CD4-positive, alpha-beta T cell treated with Interleukin-4 for 4 hours (primary cell): ENCODE measurements at regions not wholly inside any gene's neighbourhood (a gene's known extent, or its start where the extent isn't known, plus 50 kb on each side); places are given as distances from the start of the nearest gene placed in this dataset.

Source experiments
- DNase-seq: peaks from one replicate; pipeline ENCODE4 v3.0.0-alpha.2; 2020

GRCh38 chr1:228899421-228899956 lies 164.2 kb downstream of the RHOU start:
- no peak for DNase-seq

DNA sequence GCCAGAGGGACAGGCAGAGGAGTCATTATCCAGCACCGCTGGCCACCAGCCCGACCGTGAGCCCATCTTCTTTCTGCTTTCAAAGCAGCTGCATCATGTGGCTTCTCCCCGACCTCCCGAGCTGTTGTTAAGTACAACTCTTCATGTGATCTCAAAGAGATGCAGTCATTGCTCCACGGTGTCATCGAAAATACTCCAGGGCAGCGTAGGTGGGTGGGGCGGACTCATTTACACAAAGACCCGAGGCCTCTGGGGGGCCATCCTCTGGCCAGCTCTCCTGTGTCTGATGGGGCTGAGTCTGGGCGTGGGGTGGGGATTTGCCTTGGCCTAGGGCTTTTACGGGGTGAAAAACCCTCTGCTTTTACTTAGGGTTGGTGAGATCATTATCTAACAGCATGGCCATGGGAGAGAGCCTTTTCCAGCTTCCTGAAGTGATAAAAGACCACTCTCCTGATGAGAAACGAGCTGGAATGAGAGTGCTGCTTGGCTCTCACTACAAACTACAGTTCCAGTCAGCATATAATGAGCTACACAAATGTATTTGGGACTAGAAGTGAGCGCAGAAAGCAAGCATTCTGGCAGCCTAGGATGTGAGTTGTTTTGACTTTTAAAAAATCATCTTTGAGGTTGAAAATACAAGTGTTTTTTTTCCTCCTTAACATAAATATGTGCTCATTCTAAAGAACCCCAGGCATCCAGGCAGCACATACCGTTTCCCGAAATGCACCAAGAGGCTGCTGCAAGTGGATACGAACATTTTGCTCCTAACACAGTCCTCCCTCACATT lies 165.0 kb downstream of the RHOU start:
- no peak for DNase-seq

DNA sequence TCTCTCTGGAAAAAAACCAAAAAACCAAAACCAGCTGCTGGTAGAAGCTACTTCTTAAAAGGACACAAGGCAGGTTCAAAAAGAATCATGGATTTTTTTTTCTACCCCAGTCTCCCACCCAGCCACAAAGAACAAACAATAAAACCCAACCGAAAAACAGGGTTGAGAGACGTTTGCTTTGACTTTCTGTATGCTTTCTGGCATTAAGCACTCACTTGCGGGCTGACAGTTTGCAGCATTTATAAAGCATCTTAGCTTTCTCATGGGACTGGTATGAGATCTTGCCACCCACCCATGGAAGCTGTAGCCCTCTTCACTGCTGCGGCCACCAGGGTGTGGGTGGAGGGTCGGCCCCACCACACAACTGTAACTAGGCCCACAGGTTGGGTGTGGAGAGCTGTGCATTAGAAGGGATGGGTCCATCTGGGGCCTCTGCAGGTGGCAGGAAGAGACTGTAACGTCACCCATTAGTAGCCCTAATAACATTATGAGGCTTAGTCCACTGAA lies 165.7 kb downstream of the RHOU start:
- no peak for DNase-seq

GRCh38 chr1:228901936-228902681 lies 166.8 kb downstream of the RHOU start:
- DNase-seq, result no peak

- DNase-seq, result no peak
These were observed 167.6 kb downstream of the RHOU start for GRCh38 chr1:228902781-228903433.

DNA sequence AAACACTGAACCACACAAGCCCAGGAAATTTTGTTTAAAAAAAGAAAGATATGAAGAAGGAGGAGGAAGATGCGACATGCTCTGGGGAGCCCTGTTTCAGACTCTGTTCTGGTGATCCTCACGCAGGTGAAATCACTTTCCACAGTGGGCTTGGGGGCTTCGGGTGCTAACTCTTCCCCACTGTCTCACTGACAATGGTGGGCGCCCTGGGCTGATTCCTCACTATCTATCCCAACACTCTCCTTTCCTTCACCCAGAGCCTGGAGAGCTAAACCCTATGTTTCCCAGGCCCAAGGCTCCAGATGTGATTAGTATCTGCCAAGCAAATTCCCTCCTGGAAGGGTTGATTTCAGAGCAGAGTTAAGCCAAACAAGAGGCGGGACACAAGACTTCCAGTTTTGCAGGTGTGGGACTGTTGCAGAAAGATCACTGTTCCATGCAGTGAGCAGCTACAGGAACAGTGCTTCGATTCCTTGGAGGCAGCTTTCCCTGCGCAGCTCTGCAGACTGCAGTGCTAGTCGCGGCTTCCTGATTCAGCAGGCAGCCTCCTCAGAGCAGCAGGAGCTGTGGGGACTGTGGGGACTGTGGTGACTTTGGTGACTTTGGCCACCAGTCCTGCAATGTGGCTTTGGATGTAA lies 168.3 kb downstream of the RHOU start:
- DNase-seq, result no peak

DNA sequence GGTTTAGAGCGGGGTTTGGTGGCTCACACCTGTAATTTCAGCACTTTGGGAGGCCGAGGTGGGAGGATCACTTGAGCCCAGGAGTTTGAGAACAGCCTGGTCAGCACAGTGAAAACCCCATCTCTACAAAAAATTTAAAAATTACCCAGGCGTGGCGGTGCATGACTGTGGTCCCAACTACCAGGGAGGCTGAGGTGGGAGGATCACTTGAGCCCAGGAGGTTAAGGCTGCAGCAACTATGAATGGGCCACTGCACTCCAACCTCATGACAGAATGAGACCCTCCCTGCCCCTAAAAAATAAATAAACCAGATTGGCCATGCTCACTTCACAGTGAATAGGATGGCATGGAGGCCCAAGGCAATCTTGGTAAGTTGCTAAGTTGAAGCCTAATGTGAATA lies 168.9 kb downstream of the RHOU start:
- no peak for DNase-seq

- DNase-seq, result no peak
These were observed 170.4 kb downstream of the RHOU start for GRCh38 chr1:228905701-228906101.

DNA sequence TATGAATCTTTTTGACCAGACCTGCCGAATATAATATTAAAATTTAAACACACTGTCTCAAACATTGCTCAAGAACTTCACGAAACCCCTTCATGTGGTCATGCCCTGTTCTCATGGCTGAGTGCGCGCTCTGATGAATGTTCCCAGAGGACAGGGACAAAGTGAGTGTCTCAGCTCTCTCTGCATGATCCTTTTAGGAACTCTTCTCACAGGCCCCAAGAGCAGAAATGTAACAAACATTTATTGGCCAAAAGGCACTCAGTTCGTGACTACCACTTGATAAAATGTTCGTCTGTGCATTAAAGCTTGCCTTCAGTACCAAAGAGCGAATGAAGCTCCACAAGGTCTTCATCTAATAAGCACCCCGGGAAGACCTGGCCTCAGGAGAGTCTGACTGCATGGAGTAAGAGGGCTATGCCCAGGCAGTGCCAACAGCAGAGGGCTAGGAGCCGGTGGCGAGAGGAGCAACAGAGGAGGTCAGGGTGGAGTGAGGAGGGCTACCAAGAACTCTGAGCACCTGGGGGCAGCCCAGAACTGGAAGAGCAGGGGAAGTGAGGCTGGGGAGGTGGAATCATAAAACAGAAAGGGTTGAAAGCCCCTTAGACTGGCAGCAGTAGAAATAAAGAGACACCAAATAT lies 171.1 kb downstream of the RHOU start:
- DNase-seq, result no peak

DNA sequence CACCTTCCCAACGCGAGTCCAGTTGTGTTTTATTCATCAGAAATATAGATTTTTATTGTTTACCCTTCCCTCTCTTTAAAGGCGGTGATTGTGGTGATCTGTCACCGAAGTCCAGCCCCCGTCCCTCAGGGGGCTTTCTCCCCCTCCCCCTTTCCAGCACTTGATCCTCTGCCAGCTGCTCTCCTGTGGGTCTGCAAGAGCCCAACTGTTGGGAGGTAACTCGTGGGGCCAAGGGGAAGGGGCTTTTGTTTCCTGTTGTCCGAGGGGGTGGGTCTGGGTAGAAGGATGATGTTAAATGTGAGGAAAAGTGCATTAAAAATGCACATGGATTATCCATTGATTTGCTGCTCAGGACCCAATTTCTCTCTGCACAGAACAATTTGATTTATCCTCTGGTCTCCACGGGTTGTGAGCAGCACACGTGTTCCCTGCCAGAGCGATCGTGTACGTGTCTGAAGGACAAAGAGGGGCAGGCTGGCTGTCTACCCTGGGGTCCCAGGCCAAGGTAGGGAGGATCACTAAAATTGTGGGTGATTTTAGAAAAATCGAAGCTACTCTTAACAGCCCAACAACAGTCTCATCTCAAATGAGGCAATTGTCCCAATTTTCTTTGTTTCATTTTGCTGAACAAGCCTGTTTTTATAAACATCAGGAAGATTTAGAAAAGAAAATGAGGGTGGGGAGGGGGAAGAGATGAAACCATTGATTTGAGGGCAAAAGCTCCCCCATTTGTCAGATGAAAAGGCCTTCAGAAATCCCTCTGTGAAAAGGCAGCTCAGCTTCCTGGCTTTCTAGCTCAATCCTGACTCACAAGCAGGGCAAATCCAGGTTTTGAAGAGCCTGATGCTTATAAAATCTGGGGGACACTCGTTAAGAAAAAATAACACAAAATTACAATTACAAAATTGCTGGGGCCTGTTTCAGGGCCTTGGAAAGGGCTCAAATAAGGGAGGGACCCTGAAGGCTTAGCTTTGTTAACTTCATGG lies 176.2 kb downstream of the RHOU start:
- DNase-seq, result no peak

DNA sequence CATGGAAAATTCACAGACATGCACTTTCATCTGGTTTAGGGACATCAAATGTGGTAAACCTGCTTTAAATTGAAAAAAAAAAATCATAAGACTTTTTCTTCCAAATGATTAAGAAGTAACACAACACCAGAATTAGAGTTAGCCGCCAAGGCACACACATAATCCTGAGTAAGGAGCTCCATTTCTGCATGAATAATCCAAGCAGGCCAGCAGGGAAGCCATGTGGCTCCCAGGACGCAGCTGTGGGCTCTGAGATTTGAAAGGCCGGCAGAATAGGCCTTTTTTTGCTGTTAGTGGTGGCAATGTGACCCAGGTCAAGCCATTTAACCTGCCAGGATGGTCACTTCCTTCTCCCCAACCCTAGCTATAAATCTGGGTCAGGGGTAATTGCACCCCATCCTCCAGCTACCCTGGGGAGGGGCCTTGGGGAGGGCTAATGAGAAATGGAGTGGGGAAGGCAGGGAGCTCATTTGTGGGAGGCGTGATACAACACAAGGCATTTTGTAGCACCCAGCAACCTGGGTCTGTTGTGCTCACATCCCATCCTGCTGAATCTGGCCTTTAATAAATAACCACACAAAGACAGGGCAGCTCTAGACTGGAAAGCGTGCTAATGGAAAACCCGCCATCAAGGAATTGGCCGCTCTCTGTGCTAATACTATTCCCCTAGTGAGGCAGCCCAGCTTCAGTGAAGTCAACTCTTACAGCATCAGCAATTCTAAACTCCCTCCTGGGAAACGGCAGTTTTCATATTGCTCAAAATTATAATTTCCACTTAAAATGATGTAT lies 178.5 kb downstream of the RHOU start:
- no peak for DNase-seq

DNA sequence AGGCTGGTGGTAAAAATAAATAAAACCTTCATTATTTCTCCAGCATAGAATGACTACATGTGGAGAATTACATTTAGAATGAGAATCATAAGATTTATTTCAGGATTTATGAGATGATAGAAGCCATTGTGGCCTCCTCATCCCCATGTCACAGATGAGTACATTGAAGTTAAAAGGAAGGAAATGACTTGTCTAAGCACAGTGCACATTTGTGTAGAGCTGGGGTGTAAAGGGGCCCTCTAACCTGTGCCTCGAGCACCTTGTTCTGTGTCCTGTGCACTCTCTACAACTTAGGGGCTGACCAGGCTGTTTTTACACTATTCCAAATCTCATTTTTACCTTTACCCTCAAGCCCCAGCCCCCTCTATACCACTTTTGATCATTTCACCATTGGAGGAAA lies 179.4 kb downstream of the RHOU start:
- no peak for DNase-seq

- no peak for DNase-seq
These were observed 182.1 kb downstream of the RHOU start for GRCh38 chr1:228917342-228917741.

DNA sequence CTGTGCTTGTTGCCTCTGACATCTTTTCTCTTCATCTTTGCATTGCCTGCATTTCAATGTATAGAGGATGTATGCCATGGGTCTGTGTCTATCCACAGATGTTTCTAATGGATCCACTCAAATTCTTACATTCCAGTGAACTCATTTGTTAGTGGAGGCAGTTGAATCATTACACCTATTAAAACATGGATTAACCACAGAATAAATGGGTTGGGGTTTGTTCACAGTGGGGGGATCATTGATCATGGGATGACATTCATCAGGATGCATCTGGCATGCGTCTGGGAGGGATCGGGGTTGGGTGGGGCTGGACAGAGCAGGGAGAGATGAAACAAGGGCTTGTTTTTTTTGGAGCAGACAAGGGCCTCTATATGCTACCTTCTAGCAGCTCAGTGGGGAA lies 182.5 kb downstream of the RHOU start:
- DNase-seq, result no peak

GRCh38 chr1:228918335-228918734 lies 183.1 kb downstream of the RHOU start:
- no peak for DNase-seq

DNA sequence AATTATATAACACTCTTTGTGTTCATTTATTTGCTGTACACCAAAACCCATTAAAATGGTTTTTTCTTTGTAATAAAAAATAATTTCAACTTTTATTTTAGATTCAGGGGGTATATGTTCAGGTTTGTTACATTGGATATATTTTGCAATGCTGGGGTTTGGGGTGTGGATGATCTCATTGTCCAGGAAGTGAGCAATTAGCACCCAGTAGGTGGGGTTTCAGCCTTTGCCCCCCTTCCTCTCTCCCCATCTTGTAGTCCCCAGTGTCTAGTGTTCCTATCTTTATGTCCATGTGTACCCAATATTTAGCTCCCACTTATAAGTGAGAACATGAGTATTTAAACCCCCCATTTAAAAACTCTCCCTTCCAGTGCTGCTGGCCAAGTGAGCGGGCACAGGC lies 184.6 kb downstream of the RHOU start:
- DNase-seq, result no peak

DNA sequence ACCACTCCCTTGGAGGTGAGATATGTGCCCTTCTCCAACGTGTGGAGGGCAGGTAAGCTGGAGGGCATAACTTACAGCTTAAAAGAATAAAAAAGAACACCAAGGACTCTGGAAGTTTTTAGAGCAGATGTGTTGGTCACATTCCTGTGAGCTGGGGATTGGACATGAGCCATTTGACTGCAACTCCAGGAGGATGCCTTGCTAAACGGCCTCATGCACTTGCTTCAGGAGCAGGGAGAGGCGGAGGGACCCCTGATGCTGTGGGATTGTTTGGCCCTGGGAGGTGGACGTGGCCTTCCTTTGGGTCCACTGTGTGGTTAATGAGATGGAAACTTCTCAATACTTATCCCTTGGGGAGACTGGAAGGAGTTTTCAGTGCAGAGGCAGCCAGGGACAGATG lies 185.6 kb downstream of the RHOU start:
- no peak for DNase-seq

GRCh38 chr1:228921481-228921880 lies 186.2 kb downstream of the RHOU start:
- DNase-seq, result peak; percentile 9

DNA sequence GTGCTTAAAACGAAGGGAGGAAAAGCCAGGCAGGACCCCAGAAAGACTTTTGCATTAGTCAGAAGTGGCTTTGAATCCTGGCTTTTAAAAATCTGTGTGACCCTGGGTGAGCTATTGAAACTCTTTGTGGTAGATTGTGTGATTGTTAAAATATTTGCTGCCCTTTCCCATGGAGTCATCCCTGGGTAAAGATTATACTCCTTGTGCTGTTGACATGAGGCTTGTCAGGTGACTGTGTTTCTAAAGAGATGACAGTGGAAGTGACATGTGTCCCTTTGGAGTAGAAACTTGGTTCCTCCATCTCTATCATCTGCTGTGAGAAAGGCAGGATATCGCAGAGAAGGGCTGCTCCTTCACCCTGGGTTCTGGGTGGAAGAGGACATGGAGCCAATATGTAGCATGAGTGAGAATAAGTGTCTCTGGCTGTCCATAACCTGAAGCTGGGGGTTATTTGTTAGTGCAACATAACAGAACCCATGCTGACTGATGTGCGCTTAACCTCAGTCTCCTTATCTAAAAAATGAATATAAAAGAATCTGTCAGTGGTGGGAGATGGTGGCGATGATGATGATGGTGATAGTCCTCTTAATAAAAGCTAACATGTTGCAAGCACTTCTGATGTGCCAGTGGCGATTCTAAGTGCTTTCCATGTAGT lies 187.6 kb downstream of the RHOU start:
- no peak for DNase-seq
